DND-41 (cell line): ENCODE measurements at regions not wholly inside any gene's neighbourhood (a gene's known extent, or its start where the extent isn't known, plus 50 kb on each side); places are given as distances from the start of the nearest gene placed in this dataset.

Experiments used
- EZH2 ChIP-seq: IDR thresholded peaks from 3 replicates; pipeline ENCODE4 v1.6.1; 2012; ENCODE audit warnings: borderline replicate concordance, low read depth, mild to moderate bottlenecking, moderate library complexity, low read length, inconsistent platforms; ENCODE audit not compliant: severe bottlenecking
- TF ChIP-seq, protein P1 (sequence below): IDR thresholded peaks from 2 replicates; pipeline ENCODE4 v1.5.1; 2012; ENCODE audit warnings: borderline replicate concordance, low read length, moderate library complexity, mild to moderate bottlenecking; ENCODE audit not compliant: poor library complexity, severe bottlenecking; ENCODE audit errors: extremely low read depth

DNA sequence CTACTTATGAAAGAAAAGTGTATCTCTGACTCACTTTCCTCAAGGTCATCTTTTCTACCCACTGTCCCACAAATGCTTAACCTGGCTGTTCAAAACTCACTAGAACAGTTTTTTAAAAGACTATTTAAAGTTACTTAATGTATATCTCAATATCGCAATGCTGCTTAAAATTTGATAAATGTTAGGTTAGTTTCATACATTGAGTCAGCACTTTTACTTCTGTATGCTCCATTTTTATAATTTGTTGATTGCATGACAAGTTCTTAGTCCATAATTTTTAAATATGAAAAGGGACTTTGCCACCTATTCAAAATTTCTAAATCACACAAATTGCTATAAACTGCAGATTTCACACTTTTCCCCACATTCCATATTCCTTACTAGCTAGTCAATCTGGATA, 231.7 kb upstream of the SLC39A10 start:
- TF ChIP-seq, protein P1, sequence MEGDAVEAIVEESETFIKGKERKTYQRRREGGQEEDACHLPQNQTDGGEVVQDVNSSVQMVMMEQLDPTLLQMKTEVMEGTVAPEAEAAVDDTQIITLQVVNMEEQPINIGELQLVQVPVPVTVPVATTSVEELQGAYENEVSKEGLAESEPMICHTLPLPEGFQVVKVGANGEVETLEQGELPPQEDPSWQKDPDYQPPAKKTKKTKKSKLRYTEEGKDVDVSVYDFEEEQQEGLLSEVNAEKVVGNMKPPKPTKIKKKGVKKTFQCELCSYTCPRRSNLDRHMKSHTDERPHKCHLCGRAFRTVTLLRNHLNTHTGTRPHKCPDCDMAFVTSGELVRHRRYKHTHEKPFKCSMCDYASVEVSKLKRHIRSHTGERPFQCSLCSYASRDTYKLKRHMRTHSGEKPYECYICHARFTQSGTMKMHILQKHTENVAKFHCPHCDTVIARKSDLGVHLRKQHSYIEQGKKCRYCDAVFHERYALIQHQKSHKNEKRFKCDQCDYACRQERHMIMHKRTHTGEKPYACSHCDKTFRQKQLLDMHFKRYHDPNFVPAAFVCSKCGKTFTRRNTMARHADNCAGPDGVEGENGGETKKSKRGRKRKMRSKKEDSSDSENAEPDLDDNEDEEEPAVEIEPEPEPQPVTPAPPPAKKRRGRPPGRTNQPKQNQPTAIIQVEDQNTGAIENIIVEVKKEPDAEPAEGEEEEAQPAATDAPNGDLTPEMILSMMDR: no peak
- no peak for TF ChIP-seq EZH2
